ENCODE measurements at regions not wholly inside any gene's neighbourhood (a gene's known extent, or its start where the extent isn't known, plus 50 kb on each side); places are given as distances from the start of the nearest gene placed in this dataset.

DNA sequence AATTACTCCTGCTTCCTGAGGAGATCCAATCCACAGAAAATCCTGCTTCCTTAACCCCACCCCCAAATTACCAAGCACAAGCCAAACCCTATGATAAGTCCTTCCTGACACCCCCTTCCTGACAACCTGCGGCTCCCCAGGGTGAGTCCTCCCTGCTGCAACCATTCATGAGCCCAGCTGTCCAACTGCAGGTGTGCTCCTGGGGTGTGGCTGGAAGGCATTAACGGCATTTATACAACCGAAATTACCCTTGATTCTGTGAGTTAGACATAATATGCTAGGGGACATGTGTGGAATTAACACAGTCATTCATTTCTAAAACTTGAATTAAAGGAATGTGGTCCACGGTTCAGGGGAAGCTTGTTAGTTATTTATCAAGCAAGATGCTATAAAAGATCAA is 119.0 kb upstream of the ALKAL2 start:
- no TSS peak for BruUV-seq (replicated peaks)
- ATAC-seq (no peak), DNase-seq (ENCODE audit: low read depth, low spot score) (no peak), FAIRE-seq (no peak)
- ChIA-PET RAD21 (ENCODE audit: unreplicated experiment) (no interaction called here), POLR2A (no interaction called here), CTCF (no interaction called here), SMC1A (ENCODE audit: uncharacterized antibody, unreplicated experiment) (no interaction called here)
- Histone ChIP-seq H3K9me3 (replicated peaks; ENCODE audit: control insufficient read depth, insufficient read depth, low read length) (no peaks in the 10 kb centered on the region; the same call in 2 of the 3 replicates), H2AFZ (ENCODE audit: control insufficient read depth, low read depth, low read length) (no peak overlapping the region), H3K4me3 (no peak overlapping the region), H3K9ac (ENCODE audit: control insufficient read depth, insufficient read depth, low read length) (no peak overlapping the region), H3K27me3 (replicated peaks in 1 of 2; ENCODE audit: control insufficient read depth in 2 of 2, insufficient read depth in 2 of 2, low read length in 1 of 2) (no peaks in the 10 kb centered on the region), H3K4me1 (ENCODE audit: control insufficient read depth, insufficient read depth, low read length) (no peaks in the 10 kb centered on the region; the same call in 1 of the 2 replicates), H3K4me2 (ENCODE audit: control insufficient read depth, insufficient read depth) (no peak overlapping the region), H3K27ac (ENCODE audit: control insufficient read depth, insufficient read depth) (no peak overlapping the region), H4K20me1 (ENCODE audit: control insufficient read depth, insufficient read depth) (no peaks in the 10 kb centered on the region), H3K79me2 (ENCODE audit: control insufficient read depth, insufficient read depth, low read length) (no peaks in the 10 kb centered on the region), H3K36me3 (ENCODE audit: control insufficient read depth in 2 of 2, insufficient read depth in 2 of 2, low read length in 1 of 2) (no peaks in the 10 kb centered on the region)
- WGBS (ENCODE audit: insufficient coverage, insufficient replicate concordance, low lambda C conversion rate, missing lambda C conversion rate): 2% methylated on average over 4 of the region's 4 CpGs
- intact Hi-C loops (cut with micrococcal nuclease; ENCODE audit: unreplicated experiment): no loop called here
- in situ Hi-C loops (cut with MboI): no loop called here
- no peak for TF ChIP-seq FOXK2 (IDR thresholded peaks at IDR 0.05)
- TF ChIP-seq, protein P1, sequence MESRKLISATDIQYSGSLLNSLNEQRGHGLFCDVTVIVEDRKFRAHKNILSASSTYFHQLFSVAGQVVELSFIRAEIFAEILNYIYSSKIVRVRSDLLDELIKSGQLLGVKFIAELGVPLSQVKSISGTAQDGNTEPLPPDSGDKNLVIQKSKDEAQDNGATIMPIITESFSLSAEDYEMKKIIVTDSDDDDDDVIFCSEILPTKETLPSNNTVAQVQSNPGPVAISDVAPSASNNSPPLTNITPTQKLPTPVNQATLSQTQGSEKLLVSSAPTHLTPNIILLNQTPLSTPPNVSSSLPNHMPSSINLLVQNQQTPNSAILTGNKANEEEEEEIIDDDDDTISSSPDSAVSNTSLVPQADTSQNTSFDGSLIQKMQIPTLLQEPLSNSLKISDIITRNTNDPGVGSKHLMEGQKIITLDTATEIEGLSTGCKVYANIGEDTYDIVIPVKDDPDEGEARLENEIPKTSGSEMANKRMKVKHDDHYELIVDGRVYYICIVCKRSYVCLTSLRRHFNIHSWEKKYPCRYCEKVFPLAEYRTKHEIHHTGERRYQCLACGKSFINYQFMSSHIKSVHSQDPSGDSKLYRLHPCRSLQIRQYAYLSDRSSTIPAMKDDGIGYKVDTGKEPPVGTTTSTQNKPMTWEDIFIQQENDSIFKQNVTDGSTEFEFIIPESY (IDR thresholded peaks at IDR 0.05): no peak
- TF ChIP-seq ZNF207 (IDR thresholded peaks at IDR 0.05; ENCODE audit: borderline replicate concordance): no peak
- no peak for TF ChIP-seq MTA2 (IDR thresholded peaks at IDR 0.05; ENCODE audit: low read depth)
- TF ChIP-seq, protein P2, sequence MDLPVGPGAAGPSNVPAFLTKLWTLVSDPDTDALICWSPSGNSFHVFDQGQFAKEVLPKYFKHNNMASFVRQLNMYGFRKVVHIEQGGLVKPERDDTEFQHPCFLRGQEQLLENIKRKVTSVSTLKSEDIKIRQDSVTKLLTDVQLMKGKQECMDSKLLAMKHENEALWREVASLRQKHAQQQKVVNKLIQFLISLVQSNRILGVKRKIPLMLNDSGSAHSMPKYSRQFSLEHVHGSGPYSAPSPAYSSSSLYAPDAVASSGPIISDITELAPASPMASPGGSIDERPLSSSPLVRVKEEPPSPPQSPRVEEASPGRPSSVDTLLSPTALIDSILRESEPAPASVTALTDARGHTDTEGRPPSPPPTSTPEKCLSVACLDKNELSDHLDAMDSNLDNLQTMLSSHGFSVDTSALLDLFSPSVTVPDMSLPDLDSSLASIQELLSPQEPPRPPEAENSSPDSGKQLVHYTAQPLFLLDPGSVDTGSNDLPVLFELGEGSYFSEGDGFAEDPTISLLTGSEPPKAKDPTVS (IDR thresholded peaks at IDR 0.05; ENCODE audit: low read depth, low read length): no peak
- TF ChIP-seq NBN (IDR thresholded peaks at IDR 0.05): no peak
- TF ChIP-seq TCF7 (IDR thresholded peaks at IDR 0.05; ENCODE audit: borderline replicate concordance): no peak
- no peak for TF ChIP-seq PML (IDR thresholded peaks at IDR 0.05; ENCODE audit: low read length)
- no peak for TF ChIP-seq FOS (IDR thresholded peaks at IDR 0.05; ENCODE audit: borderline replicate concordance, extremely low read depth, insufficient read length)
- no peak for TF ChIP-seq RELA (IDR thresholded peaks at IDR 0.05; ENCODE audit: borderline replicate concordance, partially characterized antibody)
- TF ChIP-seq ATF2 (IDR thresholded peaks at IDR 0.05; ENCODE audit: low read length): no peak
- TF ChIP-seq SUZ12 (IDR thresholded peaks at IDR 0.05; ENCODE audit: unreplicated experiment): no peak
- TF ChIP-seq MEF2B (IDR thresholded peaks at IDR 0.05; ENCODE audit: partially characterized antibody, poor library complexity, severe bottlenecking): no peak

Measured in GM12878 (cell line).